GM18858 (cell line): ENCODE measurements at regions not wholly inside any gene's neighbourhood (a gene's known extent, or its start where the extent isn't known, plus 50 kb on each side); places are given as distances from the start of the nearest gene placed in this dataset.
A peak's percentile ranks its signal among the peaks of the same experiment; 100 is the strongest.
"Not testable (repeated sequence)": the region's sequence is repeated elsewhere in the genome, so short reads cannot be mapped to it uniquely, and the experiment has no call there.

Experiments used
- ATAC-seq: cut with Tn5 transposase; IDR thresholded peaks from one replicate; pipeline ENCODE4 v1.9.1; 2021; ENCODE audit not compliant: unreplicated experiment

- ATAC-seq: no peak
These were observed 124.2 kb upstream of the SGK1 start for GRCh38 chr6:134442073-134442472.

- ATAC-seq: no peak
These were observed 120.9 kb upstream of the SGK1 start for GRCh38 chr6:134438837-134439236.

GRCh38 chr6:134437376-134437775, 119.5 kb upstream of the SGK1 start:
- peak; percentile 32 for ATAC-seq

DNA sequence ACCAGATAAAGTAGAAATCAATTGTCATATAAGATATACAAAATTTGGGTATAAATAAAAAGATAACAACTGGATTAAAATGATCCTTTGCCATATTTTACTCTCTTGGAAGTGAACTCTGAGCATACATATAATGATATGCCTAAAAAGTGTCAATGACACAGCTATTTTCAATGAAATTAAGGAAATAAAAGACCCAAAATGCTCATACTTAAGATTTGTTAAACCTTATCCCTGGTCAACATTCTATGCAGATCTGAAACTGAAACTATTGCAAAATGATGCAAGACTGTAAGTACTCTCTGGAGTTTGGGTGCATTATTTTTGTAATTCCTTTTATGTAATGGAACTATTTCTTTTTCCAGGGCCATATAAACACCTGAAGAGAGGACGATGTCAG, 119.0 kb upstream of the SGK1 start:
- no peak for ATAC-seq

DNA sequence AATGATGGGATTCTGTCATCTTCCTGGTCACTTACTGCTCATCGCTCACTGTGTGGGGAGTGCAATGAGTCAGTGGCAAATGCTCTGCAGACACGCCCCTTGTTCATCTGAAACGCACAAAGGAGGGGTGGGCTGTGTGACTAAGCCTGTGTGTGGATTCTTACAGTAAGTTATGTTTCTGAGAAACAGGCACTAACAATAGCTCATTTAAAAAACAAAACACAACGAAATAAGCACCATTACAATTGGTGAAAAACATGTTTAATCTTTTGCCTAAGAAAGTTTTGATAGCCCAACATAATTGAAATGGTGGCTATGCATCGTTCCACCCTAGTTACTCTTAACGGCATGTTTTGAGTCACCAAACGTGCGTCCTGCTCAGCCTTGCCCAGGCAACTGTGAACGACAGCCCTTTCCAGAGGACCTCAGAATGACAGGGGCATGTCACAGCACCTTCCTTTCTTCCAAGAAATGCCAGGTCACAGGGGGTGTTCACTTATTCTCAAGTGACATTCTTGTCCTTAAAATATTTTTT, 118.4 kb upstream of the SGK1 start:
- peak; percentile 79 for ATAC-seq

- ATAC-seq: no peak
These were observed 117.9 kb upstream of the SGK1 start for GRCh38 chr6:134435814-134436280.

DNA sequence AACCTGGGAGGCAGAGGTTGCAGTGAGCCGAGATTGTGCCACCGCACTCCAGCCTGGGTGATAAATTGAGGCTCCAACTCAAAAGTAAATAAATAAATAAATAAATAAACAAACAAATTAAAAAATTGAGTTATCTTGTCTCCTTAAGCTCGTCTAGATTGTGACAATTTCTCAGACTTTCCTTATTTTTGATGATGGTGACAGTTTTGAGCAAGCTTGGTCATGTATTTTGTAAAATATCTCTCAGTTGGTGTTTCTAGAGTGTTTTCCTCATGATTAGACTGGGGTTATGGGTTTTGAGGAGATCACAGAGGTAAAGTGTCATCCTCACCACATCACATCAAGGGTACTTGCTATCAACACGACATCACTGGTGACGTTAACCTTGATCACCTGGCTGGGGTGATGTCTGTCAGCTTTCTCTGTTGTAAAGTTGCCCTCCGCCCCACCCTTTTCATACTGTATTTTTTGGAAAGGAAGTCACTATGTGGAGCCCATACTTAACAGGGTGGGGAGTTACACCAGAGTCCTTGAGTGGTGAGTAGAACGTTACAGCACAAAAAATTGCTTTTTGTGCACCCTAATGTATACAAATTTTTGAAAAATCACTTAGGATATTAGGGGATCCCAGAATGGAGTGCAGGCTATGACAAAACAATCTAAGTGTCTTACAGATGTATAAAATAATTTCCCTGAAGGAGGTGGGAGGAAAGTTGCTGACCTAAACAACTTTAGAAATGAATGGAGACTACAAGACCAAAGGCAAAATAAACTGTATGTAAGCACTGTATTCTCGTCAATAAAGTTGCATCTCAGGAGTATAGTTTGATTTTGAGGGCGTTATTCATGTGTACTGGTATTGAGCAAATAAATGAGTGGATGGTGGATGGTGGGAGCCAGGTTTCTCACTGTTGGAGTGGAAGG, 116.4 kb upstream of the SGK1 start:
- no peak for ATAC-seq

DNA sequence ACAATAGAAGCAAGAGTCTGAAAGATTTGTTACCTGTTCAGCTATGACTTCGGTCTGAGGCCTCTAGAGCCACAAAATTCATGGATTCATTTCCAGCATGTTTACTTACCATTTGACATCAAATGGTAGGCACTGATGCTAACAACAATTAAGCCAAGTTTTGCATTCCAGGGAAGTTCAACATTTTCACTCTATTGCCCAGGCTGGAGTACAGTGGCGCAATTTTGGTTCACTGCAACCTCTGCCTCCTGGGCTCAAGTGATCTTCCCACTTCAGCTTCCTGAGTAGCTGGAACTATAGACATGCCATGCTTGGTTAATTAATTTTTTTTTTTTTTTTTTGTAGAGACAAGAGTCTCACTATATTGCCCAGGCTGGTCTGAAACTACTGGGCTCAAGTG, 114.1 kb upstream of the SGK1 start:
- no peak for ATAC-seq

- no peak for ATAC-seq
These were observed 113.5 kb upstream of the SGK1 start for GRCh38 chr6:134431421-134431859.

DNA sequence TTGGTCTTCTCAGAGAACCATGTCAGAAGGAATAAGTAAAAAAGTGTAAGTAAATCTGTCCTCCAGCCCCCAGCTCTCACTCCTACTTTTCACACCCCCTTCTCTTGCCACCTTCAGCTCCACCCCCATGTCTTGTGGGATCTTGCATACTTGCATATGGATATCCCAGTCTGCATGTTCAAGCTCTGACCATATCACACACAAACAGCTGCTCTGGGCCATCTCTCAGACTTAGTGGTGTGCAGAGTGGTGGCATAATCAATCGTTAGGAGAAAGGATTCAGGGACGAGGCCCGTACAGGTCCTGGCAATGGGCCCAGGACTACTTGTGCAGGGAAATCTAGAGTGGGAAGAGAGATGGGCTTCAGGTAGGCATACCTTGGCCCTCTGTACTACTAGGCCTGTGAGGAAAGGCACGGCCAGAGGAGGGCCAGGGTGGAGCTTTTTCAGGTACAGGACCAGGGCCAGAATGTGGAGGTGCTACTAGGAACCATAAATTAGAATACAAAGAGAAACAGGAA, 112.0 kb upstream of the SGK1 start:
- no peak for ATAC-seq

- no peak for ATAC-seq
These were observed 109.8 kb upstream of the SGK1 start for GRCh38 chr6:134427721-134428120.

- ATAC-seq: no peak
These were observed 108.7 kb upstream of the SGK1 start for GRCh38 chr6:134426623-134427022.

- ATAC-seq: not testable (repeated sequence)
These were observed 108.0 kb upstream of the SGK1 start for GRCh38 chr6:134425917-134426316.

- ATAC-seq: no peak
These were observed 107.6 kb upstream of the SGK1 start for GRCh38 chr6:134425513-134425912.

GRCh38 chr6:134424798-134425170, 106.9 kb upstream of the SGK1 start:
- ATAC-seq: no peak

- ATAC-seq: no peak
These were observed 106.4 kb upstream of the SGK1 start for GRCh38 chr6:134424165-134424797.

DNA sequence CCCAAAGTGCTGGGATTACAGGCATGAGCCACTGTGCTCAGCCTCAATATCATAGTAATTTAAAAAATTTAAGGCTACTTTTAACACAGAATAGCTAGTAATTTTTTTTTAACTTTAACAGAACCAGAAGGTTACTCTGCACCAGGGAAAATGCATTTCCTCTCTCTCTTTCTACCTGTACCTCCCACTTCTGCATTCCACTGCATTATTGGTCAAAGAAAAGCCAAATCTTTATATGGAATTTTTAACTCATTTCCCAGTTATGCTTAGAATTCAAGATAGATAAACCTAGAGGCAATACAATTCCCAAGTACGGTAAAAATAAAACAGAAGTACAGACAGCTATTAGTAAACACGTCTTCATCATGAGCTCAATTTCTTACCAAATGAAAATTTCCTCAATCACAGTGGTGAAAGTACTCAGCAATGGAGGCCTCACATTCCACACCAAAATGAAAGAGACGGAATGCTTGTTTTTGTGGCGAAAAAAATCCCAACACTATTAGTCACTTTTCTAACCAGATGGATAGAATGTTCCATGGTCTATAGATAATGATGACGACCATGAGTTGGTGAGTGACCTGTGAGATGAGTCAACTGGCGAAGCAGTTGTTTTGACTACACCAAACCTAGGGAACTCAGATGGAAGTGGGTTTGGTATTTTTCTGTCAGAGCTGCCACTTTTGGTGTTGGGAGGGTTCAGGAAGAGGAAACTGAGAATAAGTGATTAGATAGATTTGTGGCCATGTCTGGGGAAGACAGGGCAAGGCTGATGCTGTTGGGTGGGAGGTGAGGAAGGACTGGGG, 104.7 kb upstream of the SGK1 start:
- ATAC-seq: no peak

DNA sequence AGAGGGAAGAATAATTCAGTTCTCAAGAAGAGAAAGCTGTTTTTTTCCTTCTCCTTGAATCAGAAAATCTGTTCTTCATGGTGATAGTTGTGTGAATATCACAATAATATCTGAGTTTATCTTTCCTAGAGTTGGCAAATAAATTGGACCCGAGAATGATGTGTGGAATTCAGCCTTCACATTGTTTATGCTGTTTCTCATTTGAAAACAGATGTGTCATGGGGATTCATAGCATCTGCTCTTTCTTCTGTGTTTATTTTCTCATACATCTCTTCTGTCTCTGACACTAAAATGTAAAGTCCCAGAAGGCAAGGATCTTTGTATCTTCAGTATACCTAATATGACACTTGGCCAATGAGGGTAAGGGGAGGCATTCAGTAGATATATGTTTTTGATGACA, 103.6 kb upstream of the SGK1 start:
- ATAC-seq: no peak

DNA sequence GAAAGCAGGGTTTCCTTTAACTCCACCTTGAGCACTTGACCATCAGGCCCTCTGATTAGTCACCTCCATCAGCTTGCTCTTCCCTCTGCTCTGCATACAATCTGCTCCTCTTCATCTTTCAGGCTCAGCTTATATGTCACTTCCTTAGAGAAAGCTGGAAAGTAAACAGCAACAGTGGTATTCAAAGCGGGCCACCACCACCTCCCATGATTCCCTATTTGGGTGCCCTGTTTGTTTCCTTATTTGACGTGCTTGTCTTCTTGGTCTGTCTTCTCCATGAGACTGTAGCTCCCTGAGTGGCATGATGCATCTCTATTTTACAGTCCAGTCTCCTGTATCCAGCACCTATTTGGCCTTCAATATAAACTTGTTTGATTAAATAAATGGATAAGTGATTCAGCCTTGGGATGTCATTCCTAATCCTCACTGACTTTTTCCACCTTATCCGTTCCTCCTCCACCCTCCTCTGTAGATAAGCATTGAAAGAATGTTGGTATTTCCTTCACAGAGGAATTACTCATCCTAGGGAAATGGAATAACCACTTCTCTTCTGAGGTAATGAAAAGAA, 102.8 kb upstream of the SGK1 start:
- no peak for ATAC-seq

GRCh38 chr6:134419716-134420115, 101.8 kb upstream of the SGK1 start:
- ATAC-seq: no peak
